DOHH2 (cell line): ENCODE measurements at regions not wholly inside any gene's neighbourhood (a gene's known extent, or its start where the extent isn't known, plus 50 kb on each side); places are given as distances from the start of the nearest gene placed in this dataset.

ENCODE experiments used
- H3F3A ChIP-seq: fragments of 200-600 bp; sonication (generic), shearing (Covaris generic); 2 replicates; pipeline ENCODE4 v1.6.0; 2016; ENCODE audit warnings: antibody characterized with exemption, mild to moderate bottlenecking; ENCODE audit not compliant: control insufficient read depth, insufficient read depth
- H3K27ac ChIP-seq: fragments of 200-600 bp; sonication (generic); 2 replicates; pipeline ENCODE4 v1.5.1; 2014; ENCODE audit warnings: low read depth, mild to moderate bottlenecking, low read length, moderate library complexity
- H3K27me3 ChIP-seq: fragments of 200-600 bp; sonication (generic); 2 replicates; pipeline ENCODE4 v1.6.1; 2014; ENCODE audit warnings: mild to moderate bottlenecking, low read length, mixed read lengths; ENCODE audit not compliant: control insufficient read depth
- H3K36me3 ChIP-seq: fragments of 200-600 bp; sonication (generic); 2 replicates; pipeline ENCODE4 v1.6.1; 2014; ENCODE audit warnings: mild to moderate bottlenecking, low read length, moderate library complexity, mixed read lengths; ENCODE audit not compliant: control insufficient read depth
- H3K4me1 ChIP-seq: fragments of 200-600 bp; sonication (generic); 2 replicates; pipeline ENCODE4 v1.6.1; 2014; ENCODE audit warnings: mild to moderate bottlenecking, low read length, mixed read lengths; ENCODE audit not compliant: control insufficient read depth
- H3K4me2 ChIP-seq: fragments of 200-600 bp; sonication (generic); 2 replicates; pipeline ENCODE4 v1.6.0; 2014; ENCODE audit warnings: mild to moderate bottlenecking, low read length, moderate library complexity
- H3K4me3 ChIP-seq: fragments of 200-600 bp; sonication (generic); 2 replicates; pipeline ENCODE4 v1.5.1; 2014; ENCODE audit warnings: mild to moderate bottlenecking, low read length, mixed read lengths
- H3K79me2 ChIP-seq: fragments of 200-600 bp; sonication (generic); 2 replicates; pipeline ENCODE4 v1.6.1; 2014; ENCODE audit warnings: mild to moderate bottlenecking, low read length, mixed read lengths; ENCODE audit not compliant: control insufficient read depth
- H3K9me2 ChIP-seq: fragments of 200-600 bp; sonication (generic); replicated peaks from 2 replicates; pipeline ENCODE4 v1.6.1; 2014; ENCODE audit warnings: mild to moderate bottlenecking, low read length, mixed read lengths; ENCODE audit not compliant: control insufficient read depth
- H3K9me3 ChIP-seq: fragments of 200-600 bp; sonication (generic); 2 replicates; pipeline ENCODE4 v1.6.1; 2014; ENCODE audit warnings: antibody characterized with exemption, low read length, mixed read lengths; ENCODE audit not compliant: control insufficient read depth, insufficient read depth
- H4K20me1 ChIP-seq: fragments of 200-600 bp; sonication (generic); 2 replicates; pipeline ENCODE4 v1.6.0; 2014; ENCODE audit warnings: low read depth, mild to moderate bottlenecking, antibody characterized with exemption, low read length, moderate library complexity; ENCODE audit not compliant: control insufficient read depth, insufficient read depth
- CTCF ChIP-seq: fragments of 200-600 bp; sonication (generic); IDR thresholded peaks from one replicate; pipeline ENCODE4 v1.5.1; 2014; ENCODE audit warnings: antibody characterized with exemption, mild to moderate bottlenecking, low read depth, low read length; ENCODE audit not compliant: poor library complexity, severe bottlenecking
- EZH2phosphoT487 ChIP-seq: fragments of 200-600 bp; sonication (generic); IDR thresholded peaks from 2 replicates; pipeline ENCODE4 v1.6.1; 2017; ENCODE audit warnings: borderline replicate concordance, mild to moderate bottlenecking, antibody characterized with exemption, low read length, moderate library complexity, mixed read lengths

GRCh38 chr3:16740515-16740914, 135.3 kb upstream of the DAZL start:
- Histone ChIP-seq H4K20me1 (no peaks in the 10 kb centered on the region), H3K9me2 (no peaks in the 10 kb centered on the region), H3K4me1 (peaks cover 6% of the 10 kb centered on the region), H3K79me2 (no peaks in the 10 kb centered on the region), H3K36me3 (no peaks in the 10 kb centered on the region), H3K9me3 (peaks cover 5% of the 10 kb centered on the region; the same call in 1 of the 2 replicates), H3K4me3 (no peak overlapping the region), H3K27ac (no peak overlapping the region), H3K27me3 (no peaks in the 10 kb centered on the region), H3K4me2 (no peak overlapping the region), H3F3A (no peaks in the 10 kb centered on the region)
- no peak for TF ChIP-seq CTCF
- no peak for TF ChIP-seq EZH2phosphoT487

- Histone ChIP-seq H3K9me3 (peaks cover 5% of the 10 kb centered on the region; the same call in 1 of the 2 replicates), H3F3A (no peaks in the 10 kb centered on the region), H3K27ac (no peak overlapping the region), H4K20me1 (no peaks in the 10 kb centered on the region), H3K4me2 (no peak overlapping the region), H3K36me3 (no peaks in the 10 kb centered on the region), H3K27me3 (no peaks in the 10 kb centered on the region), H3K4me1 (peaks cover 6% of the 10 kb centered on the region), H3K4me3 (no peak overlapping the region), H3K79me2 (no peaks in the 10 kb centered on the region), H3K9me2 (no peaks in the 10 kb centered on the region)
- no peak for TF ChIP-seq CTCF
- TF ChIP-seq EZH2phosphoT487 = no peak
Measured at GRCh38 chr3:16741103-16741758, 136.0 kb upstream of the DAZL start.

- Histone ChIP-seq H3F3A (no peaks in the 10 kb centered on the region), H3K4me1 (peaks cover 6% of the 10 kb centered on the region), H4K20me1 (no peaks in the 10 kb centered on the region), H3K4me3 (no peak overlapping the region), H3K79me2 (no peaks in the 10 kb centered on the region), H3K27ac (no peak overlapping the region), H3K27me3 (no peaks in the 10 kb centered on the region), H3K36me3 (no peaks in the 10 kb centered on the region), H3K4me2 (no peak overlapping the region), H3K9me3 (peaks cover 5% of the 10 kb centered on the region; the same call in 1 of the 2 replicates), H3K9me2 (no peaks in the 10 kb centered on the region)
- TF ChIP-seq EZH2phosphoT487 (no peak), CTCF (no peak)
Measured at GRCh38 chr3:16741890-16742289, 136.7 kb upstream of the DAZL start.
